Heart left ventricle (tissue), 13 donors: ENCODE measurements at regions not wholly inside any gene's neighbourhood (a gene's known extent, or its start where the extent isn't known, plus 50 kb on each side); places are given as distances from the start of the nearest gene placed in this dataset.

ENCODE experiments used
- CTCF ChIP-seq, 12 donors: fragments of 200-600 bp; sonication (generic) in 4 of 12; IDR thresholded peaks; one replicate each; pipeline versions ENCODE4 v1.5.0 to v1.8.0; 2018 to 2022; ENCODE audit warnings: antibody characterized with exemption in 12 of 12, mild to moderate bottlenecking in 5 of 12
- POLR2A ChIP-seq, 2 donors: fragments of 450-650 bp; IDR thresholded peaks; one replicate each; pipeline ENCODE4 v1.6.1; 2017; ENCODE audit warnings: antibody characterized with exemption in 2 of 2, mild to moderate bottlenecking in 2 of 2, moderate library complexity in 2 of 2
- donor health status: ischemic (EF 13 %, LVEDD 7.1; RV severe dilation, severe dysfunction).
- donor health status: DM: no; HTN: yes; CAD: no.
- donor health status: DM: no; HTN: no; CAD: no.
- donor health status: ischemic (EF 25% LVEDD 6.9; RV normal size, moderate dysfunction).
- donor health status: ischemic (EF 25% LVEDD 5.7; RV mildly dilated, moderate dysfunction).
- donor health status: ischemic (EF 35%, LVEDD 5.7; RV mildly dilated, moderate dysfunction).
- donor health status: nonischemic (EF 11% LVEDD 7.7; RV severe dilation, severe dysfunction).
- donor health status: DM: yes; HTN: yes; CAD: no.
- donor health status: PGD.
- donor health status: ischemic (EF 29% LVEDD 5.4; RV normal size, mild dysfunction).
- donor health status: nonischemic (EF 23%, LVEDD 6.1; RV moderate dilation, normal function).

- TF ChIP-seq POLR2A (IDR thresholded peaks at IDR 0.05) (no peak), CTCF (IDR thresholded peaks at IDR 0.05) (no peak)
Observed at GRCh38 chrX:122092360-122092759, 1045.0 kb downstream of the GLUD2 start.
